GM23338 (cell line): ENCODE measurements at regions not wholly inside any gene's neighbourhood (a gene's known extent, or its start where the extent isn't known, plus 50 kb on each side); places are given as distances from the start of the nearest gene placed in this dataset.

ENCODE experiments used
- ATAC-seq: fragments of 200-7000 bp; cut with Tn5 transposase; 3 replicates; pipeline ENCODE4 v1.9.1; 2020
- DNase-seq: peaks from one replicate; pipeline ENCODE4 v3.0.0-alpha.2; 2015; ENCODE audit warnings: low spot score
- H2AFZ ChIP-seq: fragments of 200-600 bp; sonication (generic); 2 replicates; pipeline ENCODE4 v1.8.0; 2016; ENCODE audit warnings: antibody characterized with exemption, mild to moderate bottlenecking, moderate library complexity
- H3F3A ChIP-seq: fragments of 200-600 bp; sonication (generic); replicated peaks from 2 replicates; pipeline ENCODE4 v1.8.0; 2017; ENCODE audit warnings: antibody characterized with exemption, mixed run types, low read depth
- H3K27ac ChIP-seq: fragments of 200-600 bp; sonication (generic); 2 replicates; pipeline ENCODE4 v1.6.1; 2016; ENCODE audit warnings: low read depth
- H3K27me3 ChIP-seq: fragments of 200-600 bp; sonication (generic); 2 replicates; pipeline ENCODE4 v1.8.0; 2016; ENCODE audit warnings: mild to moderate bottlenecking, mixed run types, moderate library complexity; ENCODE audit not compliant: insufficient read depth
- H3K36me3 ChIP-seq: fragments of 200-600 bp; sonication (generic); 2 replicates; pipeline ENCODE4 v1.8.0; 2016; ENCODE audit warnings: mild to moderate bottlenecking; ENCODE audit not compliant: insufficient read depth
- H3K4me1 ChIP-seq: fragments of 200-600 bp; sonication (generic); 2 replicates; pipeline ENCODE4 v1.8.0; 2016; ENCODE audit warnings: mild to moderate bottlenecking, moderate library complexity; ENCODE audit not compliant: insufficient read depth
- H3K4me2 ChIP-seq: fragments of 200-600 bp; sonication (generic); 2 replicates; pipeline ENCODE4 v1.7.1; 2017; ENCODE audit warnings: mixed run types
- H3K4me3 ChIP-seq: fragments of 200-600 bp; sonication (generic); 2 replicates; pipeline ENCODE4 v1.6.1; 2016; ENCODE audit warnings: mixed run types
- H3K79me2 ChIP-seq: fragments of 200-600 bp; sonication (generic); replicated peaks from 2 replicates; pipeline ENCODE4 v1.8.0; 2017; ENCODE audit warnings: mild to moderate bottlenecking; ENCODE audit not compliant: insufficient read depth
- H3K9me2 ChIP-seq: fragments of 200-600 bp; sonication (generic); 2 replicates; pipeline ENCODE4 v1.8.0; 2017; ENCODE audit not compliant: insufficient read depth
- H4K20me1 ChIP-seq: fragments of 200-600 bp; sonication (generic); replicated peaks from 2 replicates; pipeline ENCODE4 v1.8.0; 2017; ENCODE audit warnings: mild to moderate bottlenecking; ENCODE audit not compliant: insufficient read depth
- H3K27ac Mint-ChIP-seq: 2 replicates; pipeline ENCODE4 v1.8.0; 2020; ENCODE audit warnings: inconsistent platforms, mild to moderate bottlenecking, moderate library complexity, mixed read lengths
- H3K27me3 Mint-ChIP-seq: 3 replicates; pipeline ENCODE4 v1.8.0; 2022; ENCODE audit warnings: low read depth, mild to moderate bottlenecking, moderate library complexity, mixed read lengths, inconsistent platforms; ENCODE audit not compliant: insufficient read depth, poor library complexity
- H3K36me3 Mint-ChIP-seq: 3 replicates; pipeline ENCODE4 v1.8.0; 2021; ENCODE audit warnings: low read depth, mild to moderate bottlenecking, inconsistent platforms, moderate library complexity, mixed read lengths
- H3K4me1 Mint-ChIP-seq: 3 replicates; pipeline ENCODE4 v1.8.0; 2020; ENCODE audit warnings: mild to moderate bottlenecking, inconsistent platforms, mixed read lengths
- H3K4me3 Mint-ChIP-seq: 3 replicates; pipeline ENCODE4 v1.8.0; 2021; ENCODE audit warnings: moderate library complexity, mild to moderate bottlenecking, inconsistent platforms, mixed read lengths
- H3K9me3 Mint-ChIP-seq: 3 replicates; pipeline ENCODE4 v1.8.0; 2020; ENCODE audit warnings: moderate library complexity, mild to moderate bottlenecking, inconsistent platforms, mixed read lengths
- CREB1 ChIP-seq: fragments of 250-450 bp; sonication (Bioruptor Pico); IDR thresholded peaks from 2 replicates; pipeline ENCODE4 v1.5.0; 2020; ENCODE audit warnings: low read depth, mild to moderate bottlenecking, moderate library complexity
- CTCF ChIP-seq, 2 experiments: fragments of 200-600 bp in 1 of 2; sonication (generic) in 1 of 2; conservative IDR thresholded peaks; 2 replicates each; pipeline versions ENCODE4 v1.5.1 to v1.6.1; 2016 to 2017; ENCODE audit warnings: antibody characterized with exemption in 2 of 2, low read depth in 2 of 2, mild to moderate bottlenecking in 2 of 2, moderate library complexity in 1 of 2
- ETS1 ChIP-seq: IDR thresholded peaks from 2 replicates; pipeline ENCODE4 v1.6.1; 2016; ENCODE audit warnings: antibody characterized with exemption
- EZH2 ChIP-seq: fragments of 200-600 bp; sonication (generic); IDR thresholded peaks from one replicate; pipeline ENCODE4 v1.8.0; 2017; ENCODE audit warnings: antibody characterized with exemption, mild to moderate bottlenecking, low read depth; ENCODE audit not compliant: unreplicated experiment
- EZH2phosphoT487 ChIP-seq: fragments of 200-600 bp; sonication (generic); IDR thresholded peaks from one replicate; pipeline ENCODE4 v1.8.1; 2018; ENCODE audit warnings: antibody characterized with exemption; ENCODE audit not compliant: unreplicated experiment
- JUNB ChIP-seq: IDR thresholded peaks from one replicate; pipeline ENCODE4 v1.6.1; 2016; ENCODE audit warnings: antibody characterized with exemption; ENCODE audit not compliant: unreplicated experiment
- NANOG ChIP-seq: IDR thresholded peaks from 2 replicates; pipeline ENCODE4 v1.6.1; 2016; ENCODE audit warnings: antibody characterized with exemption, borderline replicate concordance
- POLR2AphosphoS5 ChIP-seq: IDR thresholded peaks from 2 replicates; pipeline ENCODE4 v1.6.1; 2016; ENCODE audit warnings: antibody characterized with exemption, low read depth
- REST ChIP-seq: IDR thresholded peaks from one replicate; pipeline ENCODE4 v1.6.1; 2018; ENCODE audit warnings: antibody characterized with exemption; ENCODE audit not compliant: unreplicated experiment
- STAT1 ChIP-seq: IDR thresholded peaks from one replicate; pipeline ENCODE4 v1.6.1; 2016; ENCODE audit warnings: antibody characterized with exemption; ENCODE audit not compliant: unreplicated experiment
- ZNF114 ChIP-seq: fragments of 250-450 bp; sonication (Bioruptor Pico); IDR thresholded peaks from 2 replicates; pipeline ENCODE4 v1.5.0; 2020; ENCODE audit warnings: mild to moderate bottlenecking, moderate library complexity
- ZNF331 ChIP-seq: fragments of 250-450 bp; sonication (Bioruptor Pico); IDR thresholded peaks from 2 replicates; pipeline ENCODE4 v1.5.0; 2020; ENCODE audit warnings: low read depth, mild to moderate bottlenecking, moderate library complexity
- ZNF462 ChIP-seq: fragments of 250-450 bp; sonication (Bioruptor Pico); IDR thresholded peaks from 2 replicates; pipeline ENCODE4 v1.5.0; 2020; ENCODE audit warnings: mild to moderate bottlenecking, moderate library complexity

- H3K4me3 Mint-ChIP-seq = no peak overlapping the region
- H3K4me1 Mint-ChIP-seq = no peaks in the 10 kb centered on the region
- no peak for ATAC-seq
- peaks cover 4% of the 10 kb centered on the region for H3K27me3 Mint-ChIP-seq
- no peaks in the 10 kb centered on the region for H4K20me1 ChIP-seq
- peaks cover 11% of the 10 kb centered on the region for H3K9me3 Mint-ChIP-seq
- peaks cover 7% of the 10 kb centered on the region; the same call in 2 of the 3 replicates for H3K36me3 Mint-ChIP-seq
- H3K4me1 ChIP-seq = no peaks in the 10 kb centered on the region
- H3K79me2 ChIP-seq = no peaks in the 10 kb centered on the region
- DNase-seq = no peak
- no peaks in the 10 kb centered on the region for H3K9me2 ChIP-seq
- H3K27ac ChIP-seq = no peak overlapping the region
- no peak overlapping the region for H2AFZ ChIP-seq
- no peak overlapping the region for H3K27ac Mint-ChIP-seq
- no peaks in the 10 kb centered on the region for H3F3A ChIP-seq
- no peaks in the 10 kb centered on the region for H3K27me3 ChIP-seq
- H3K4me3 ChIP-seq = no peak overlapping the region
- H3K36me3 ChIP-seq = no peaks in the 10 kb centered on the region
- TF ChIP-seq CREB1 (CRISPR knock-in tag) (no peak), NANOG (no peak), REST (no peak), EZH2phosphoT487 (no peak), EZH2 (no peak), ZNF331 (no peak), STAT1 (no peak), ZNF462 (CRISPR knock-in tag) (no peak), ZNF114 (no peak), CTCF (conservative IDR thresholded peaks at IDR 0.05; ENCODE audit: low read depth in 2 of 2) (no peak), ETS1 (no peak), JUNB (no peak), POLR2AphosphoS5 (no peak)
- no peak overlapping the region for H3K4me2 ChIP-seq
Observed at GRCh38 chr22:26933105-26933590, 275.8 kb downstream of the MIAT start.
